ENCODE measurements at regions not wholly inside any gene's neighbourhood (a gene's known extent, or its start where the extent isn't known, plus 50 kb on each side); places are given as distances from the start of the nearest gene placed in this dataset.

DNA sequence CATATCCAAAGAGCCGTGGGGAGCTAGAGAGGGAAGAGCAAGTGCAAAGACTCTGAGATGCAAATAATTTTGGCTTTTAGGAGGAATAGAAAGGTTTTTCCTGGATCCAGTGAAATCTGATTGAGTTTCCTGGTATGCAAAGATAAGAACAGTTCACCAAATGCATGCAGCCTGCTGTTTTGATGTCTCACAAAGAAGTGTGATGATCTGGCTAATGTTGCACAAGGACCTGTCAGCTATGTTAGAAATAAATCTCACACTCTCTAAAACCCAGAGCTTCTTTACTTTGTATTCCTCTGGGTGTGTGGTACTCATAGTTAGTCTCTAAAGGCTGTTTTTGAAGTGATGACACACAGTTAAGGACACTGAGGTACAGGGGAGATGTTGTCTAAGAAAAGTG, 321.4 kb downstream of the AACS start:
- H3K23me2 ChIP-seq (ENCODE audit: insufficient read length, low read depth, low read length, poor library complexity, severe bottlenecking), result no peaks in the 10 kb centered on the region
- H3K4me1 ChIP-seq (ENCODE audit: insufficient read depth, low read length), result no peaks in the 10 kb centered on the region
- H4K91ac ChIP-seq (ENCODE audit: insufficient read length, low read depth, low read length), result no peak overlapping the region
- Mint-ChIP-seq H3K4me3 (no peak overlapping the region), H3K9me3 (no peaks in the 10 kb centered on the region), H3K36me3 (ENCODE audit: insufficient read depth in 1 of 3, low read depth in 3 of 3) (peaks cover 0 to 11% (median 0%) of the 10 kb centered on the region in 3 experiments; a peak in 2 of 7 replicates), H3K27me3 (ENCODE audit: low read depth) (peaks cover 21% of the 10 kb centered on the region), H3K4me1 (no peaks in the 10 kb centered on the region), H3K27ac (peak overlapping the region in 1 of 3 experiments; percentile 20; a peak in 1 of 7 replicates)
- TF ChIP-seq CTCF (conservative IDR thresholded peaks at IDR 0.05), result no peak
- H3K27ac ChIP-seq (ENCODE audit: insufficient read length, low read depth, low read length), result no peak overlapping the region
- no peak overlapping the region for H2AK5ac ChIP-seq (ENCODE audit: insufficient read length, low read length)
- H4K8ac ChIP-seq (replicated peaks; ENCODE audit: insufficient read length, low read depth, low read length), result no peak overlapping the region
- H2BK5ac ChIP-seq (ENCODE audit: insufficient read length, low read length), result no peak overlapping the region
- no peak overlapping the region for H3K56ac ChIP-seq (ENCODE audit: insufficient read length, low read depth, low read length)
- DNase-seq, result no peak
- no peak overlapping the region for H3K14ac ChIP-seq (ENCODE audit: insufficient read depth, low read length)
- H2BK12ac ChIP-seq (ENCODE audit: insufficient read length, low read depth, low read length), result no peak overlapping the region
- H3K9ac ChIP-seq (ENCODE audit: extremely low read depth, insufficient read length, low read length), result no peak overlapping the region
- no peak overlapping the region for H3K18ac ChIP-seq (ENCODE audit: insufficient read length, low read depth, low read length)
- H2BK20ac ChIP-seq (ENCODE audit: low read depth, low read length, poor library complexity, severe bottlenecking), result no peak overlapping the region
- H4K5ac ChIP-seq (ENCODE audit: insufficient read length, low read depth, low read length), result no peak overlapping the region
- H4K20me1 ChIP-seq (ENCODE audit: control insufficient read depth, insufficient read depth, insufficient read length), result no peaks in the 10 kb centered on the region
- no peaks in the 10 kb centered on the region for H3K27me3 ChIP-seq (ENCODE audit: insufficient read depth, low read length)
- no peak overlapping the region for H3K23ac ChIP-seq (ENCODE audit: insufficient read length, low read depth, low read length)
- H2BK15ac ChIP-seq (ENCODE audit: low read depth, low read length), result no peak overlapping the region
- no peak overlapping the region for H2AFZ ChIP-seq (ENCODE audit: low read length)
- H3K79me2 ChIP-seq (ENCODE audit: insufficient read depth, low read length), result no peaks in the 10 kb centered on the region
- no peaks in the 10 kb centered on the region for H3K9me3 ChIP-seq (ENCODE audit: control insufficient read depth, low read depth, low read length)
- H3K79me1 ChIP-seq (ENCODE audit: insufficient read depth, low read depth, low read length, poor library complexity, severe bottlenecking), result no peaks in the 10 kb centered on the region
- H3T11ph ChIP-seq (ENCODE audit: low read length), result no peak overlapping the region
- no peak overlapping the region for H2BK120ac ChIP-seq (ENCODE audit: low read depth, low read length, poor library complexity, severe bottlenecking)
- no CpG with 5 or more reads among the region's 1 CpG for WGBS (ENCODE audit: extremely low coverage, insufficient read length, low lambda C conversion rate)
- no peak overlapping the region for H3K4ac ChIP-seq (ENCODE audit: low read depth, low read length)
- no peak overlapping the region for H3K4me2 ChIP-seq (ENCODE audit: insufficient read depth, insufficient read length, low read length)

Data from H9 (cell line).